NCI-H2107 (cell line): ENCODE measurements at regions not wholly inside any gene's neighbourhood (a gene's known extent, or its start where the extent isn't known, plus 50 kb on each side); places are given as distances from the start of the nearest gene placed in this dataset.

Source experiments
- DNase-seq: peaks from one replicate; lab custom pipeline; 2025; lab: John Stamatoyannopoulos, UW

- DNase-seq, result no peak
Observed at GRCh38 chr7:140242057-140243031, 65.6 kb upstream of the KDM7A start.

DNA sequence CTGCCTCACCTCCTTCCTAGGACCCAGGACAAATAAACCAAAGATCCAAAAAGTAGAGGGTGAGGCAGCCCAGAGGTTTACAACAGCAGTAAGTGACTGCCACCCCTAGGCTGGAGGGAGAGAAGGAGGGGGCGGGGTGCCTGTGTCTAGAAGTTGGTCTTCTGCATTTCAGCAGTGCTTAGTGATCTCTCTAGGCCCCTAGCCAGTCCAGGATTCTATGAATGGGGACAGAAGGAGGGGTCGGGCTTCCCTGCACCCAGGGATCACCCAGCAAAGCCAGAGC lies 62.8 kb upstream of the KDM7A start:
- DNase-seq, result no peak

DNA sequence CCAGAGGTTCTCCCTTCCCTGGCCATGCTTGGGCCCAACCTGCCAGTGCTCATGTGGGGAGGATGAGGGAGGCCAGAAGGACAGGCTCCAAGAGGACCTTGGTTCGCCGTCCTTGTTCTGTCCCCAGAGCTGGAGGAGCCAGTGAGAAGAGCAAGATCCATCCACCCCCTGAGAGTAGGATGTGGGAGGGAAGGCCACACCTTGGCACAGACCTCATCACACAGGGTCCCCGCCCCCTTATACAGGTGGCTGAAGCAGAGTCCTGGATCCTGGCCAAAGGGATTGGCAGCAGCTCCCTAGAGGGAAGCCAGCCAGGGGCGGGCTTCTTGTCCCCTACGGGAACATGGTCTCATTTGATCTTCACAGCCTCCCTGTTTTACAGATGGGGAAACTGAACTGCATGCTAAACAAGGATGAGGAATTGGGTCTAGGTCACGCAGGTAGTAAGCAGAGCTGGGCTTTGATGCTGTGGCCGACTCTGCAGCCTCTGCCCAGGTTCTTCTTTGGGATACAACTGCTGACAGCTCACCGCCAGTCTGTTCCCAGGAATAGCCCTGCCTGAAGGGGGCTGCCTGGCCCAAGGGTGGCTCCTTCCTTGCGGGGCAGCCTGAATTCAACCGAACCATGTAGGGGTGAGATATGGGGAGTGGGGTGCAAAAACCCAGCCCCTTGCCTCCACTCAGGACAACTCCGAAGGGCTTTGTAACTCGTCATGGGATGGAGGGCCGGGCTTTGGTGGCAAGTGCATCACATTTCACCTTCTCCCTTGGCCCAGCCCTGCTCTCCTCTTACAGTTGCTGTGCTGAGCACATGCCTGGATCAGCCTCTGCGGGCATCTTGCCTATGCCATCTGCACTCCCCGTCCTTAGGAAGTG lies 62.2 kb upstream of the KDM7A start:
- peak; percentile 76 for DNase-seq

GRCh38 chr7:140237390-140237789 lies 60.6 kb upstream of the KDM7A start:
- DNase-seq, result no peak

DNA sequence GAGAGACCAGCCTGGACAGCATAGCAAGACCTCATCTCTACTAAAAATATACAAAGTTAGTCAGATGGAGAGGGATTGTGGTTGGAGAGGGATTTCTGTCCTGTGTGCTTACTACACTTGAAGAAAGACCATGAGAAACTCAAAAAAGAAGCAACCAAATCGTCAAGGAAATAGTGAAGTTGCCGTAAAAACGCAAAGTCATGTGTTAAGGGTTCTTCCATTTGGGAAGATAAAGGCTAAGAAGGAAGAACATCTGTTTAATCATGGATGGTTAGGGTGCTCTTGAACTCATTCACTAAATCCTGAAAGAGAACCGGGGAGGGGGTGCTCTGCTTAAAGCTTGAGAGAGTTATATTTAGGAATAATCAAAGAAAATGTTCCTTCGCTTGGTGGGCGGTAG lies 59.8 kb upstream of the KDM7A start:
- DNase-seq, result no peak

- DNase-seq, result no peak
Observed at GRCh38 chr7:140235114-140235513, 58.3 kb upstream of the KDM7A start.

GRCh38 chr7:140232957-140233917 lies 56.5 kb upstream of the KDM7A start:
- DNase-seq, result no peak

DNA sequence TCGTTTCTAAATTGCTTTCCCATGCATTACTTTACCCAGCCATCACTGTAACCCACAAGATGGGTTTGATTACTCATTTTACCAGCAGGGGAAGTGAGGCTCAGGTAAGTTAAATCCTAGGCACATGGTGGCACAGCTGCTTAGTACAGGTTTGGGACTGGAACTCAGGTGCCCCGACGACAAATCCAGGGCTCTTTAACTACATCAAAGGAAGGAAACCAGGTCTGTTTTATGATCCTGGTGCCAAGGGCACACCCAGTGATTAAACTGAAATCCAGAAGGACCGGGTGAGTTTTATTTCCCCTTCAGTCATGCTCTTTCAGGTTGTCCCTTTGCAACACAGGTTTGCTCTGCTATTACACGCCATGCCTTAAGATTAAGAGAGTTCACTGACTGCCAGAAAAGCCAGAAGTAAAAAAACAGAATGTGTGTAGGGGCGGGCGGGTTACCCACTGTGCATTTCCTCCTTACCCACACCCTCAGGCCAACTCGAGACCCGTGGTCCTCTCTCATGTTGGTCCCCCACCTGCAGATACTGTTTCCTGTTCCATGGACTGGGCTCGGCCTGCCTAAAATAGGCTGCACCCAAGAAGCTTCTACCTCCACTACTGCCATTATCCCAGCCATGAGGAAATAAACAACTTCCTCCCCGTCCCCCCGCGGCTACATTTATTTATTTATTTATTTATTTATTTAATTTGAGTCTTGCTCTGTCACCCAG lies 55.1 kb upstream of the KDM7A start:
- DNase-seq, result no peak

GRCh38 chr7:140230861-140231770 lies 54.3 kb upstream of the KDM7A start:
- no peak for DNase-seq

- no peak for DNase-seq
Observed at GRCh38 chr7:140230516-140230860, 53.7 kb upstream of the KDM7A start.

- no peak for DNase-seq
Observed at GRCh38 chr7:140229591-140230515, 53.1 kb upstream of the KDM7A start.

DNA sequence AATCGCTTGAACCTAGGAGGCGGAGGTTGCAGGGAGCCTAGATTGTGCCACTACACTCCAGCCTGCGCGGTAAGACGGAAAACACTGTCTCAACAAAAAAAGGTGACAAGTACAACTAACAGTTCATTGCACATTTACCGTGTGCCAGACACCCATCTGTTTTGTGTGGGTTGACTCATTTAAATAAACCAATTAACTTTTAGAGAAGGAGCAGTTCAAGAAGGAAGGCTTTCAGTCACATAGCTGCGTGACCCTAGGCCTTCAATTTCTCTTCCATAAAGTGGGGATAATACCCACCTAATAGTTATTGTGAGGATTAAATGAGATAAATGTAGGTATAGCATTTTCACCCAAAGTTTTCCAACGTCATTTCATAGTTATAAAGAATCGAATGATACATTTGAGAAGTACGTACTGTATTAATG lies 52.3 kb upstream of the KDM7A start:
- no peak for DNase-seq
